ENCODE measurements at regions not wholly inside any gene's neighbourhood (a gene's known extent, or its start where the extent isn't known, plus 50 kb on each side); places are given as distances from the start of the nearest gene placed in this dataset.

DNA sequence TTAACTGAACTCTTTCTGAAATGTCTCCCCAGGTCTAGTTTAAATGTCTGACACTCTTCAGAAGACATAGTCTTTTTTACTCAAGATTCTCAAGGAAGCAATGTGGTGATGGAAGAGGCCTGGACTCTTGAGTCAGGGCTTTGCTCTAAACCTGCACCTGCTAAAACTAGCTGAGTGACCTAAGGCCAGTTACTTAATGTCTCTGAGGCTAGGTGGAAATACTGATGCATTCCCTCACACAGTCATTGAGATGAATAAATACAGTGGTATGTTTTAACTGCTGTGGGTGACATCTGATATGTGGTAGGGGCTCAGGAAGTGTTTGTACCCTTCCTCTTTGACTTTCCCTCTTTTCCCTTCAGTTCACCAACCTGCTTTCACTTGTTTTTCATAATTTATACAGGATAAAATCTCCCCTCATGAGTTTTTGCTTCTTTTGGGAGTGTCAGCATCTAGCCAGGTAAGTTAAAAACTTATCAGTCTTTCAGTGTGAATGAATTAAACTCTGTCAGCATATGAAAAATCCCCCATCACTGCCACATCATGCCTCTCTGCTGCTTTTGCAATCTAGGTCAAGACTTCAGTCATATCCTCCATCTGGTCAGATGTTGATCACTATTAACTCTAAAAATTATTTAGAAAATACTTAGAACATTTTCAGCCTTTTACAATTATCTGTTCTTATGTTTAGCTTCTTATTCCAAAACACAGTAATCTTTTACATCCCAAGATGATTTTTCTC lies 178.7 kb upstream of the TNFAIP3 start:
- Histone ChIP-seq H3K9me3 (ENCODE audit: control insufficient read depth, low read length) (no peaks in the 10 kb centered on the region), H3K9ac (no peak overlapping the region), H3K27ac (no peak overlapping the region), H3K36me3 (ENCODE audit: control insufficient read depth, insufficient read depth, low read length) (no peaks in the 10 kb centered on the region), H3K4me3 (ENCODE audit: low read depth, low read length) (no peak overlapping the region), H3K4me2 (ENCODE audit: low read length) (no peak overlapping the region), H3K27me3 (ENCODE audit: control insufficient read depth, insufficient read depth, low read length) (no peaks in the 10 kb centered on the region), H3K79me2 (no peaks in the 10 kb centered on the region), H2AFZ (no peak overlapping the region), H3K4me1 (no peaks in the 10 kb centered on the region)
- no peak for TF ChIP-seq CTCF (IDR thresholded peaks at IDR 0.05)

DNA sequence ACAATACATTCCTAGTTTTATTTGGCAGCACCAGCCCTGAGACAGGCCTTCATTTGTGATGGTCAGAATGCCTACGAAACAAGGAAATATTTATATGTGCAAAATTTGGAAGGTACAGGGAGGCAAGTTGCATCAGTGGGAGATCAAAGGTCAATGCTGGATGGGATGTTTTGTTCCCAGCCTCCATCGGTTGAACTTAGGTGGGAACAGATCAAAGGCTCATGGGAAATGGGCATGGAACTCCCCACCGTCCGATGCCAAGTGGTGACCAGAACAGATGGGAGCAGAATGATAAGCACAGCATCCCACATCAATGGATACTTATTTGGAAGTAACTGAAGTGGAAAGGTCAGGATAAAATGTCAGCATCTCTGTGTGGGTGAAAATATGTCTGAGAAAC lies 177.7 kb upstream of the TNFAIP3 start:
- Histone ChIP-seq H3K79me2 (no peaks in the 10 kb centered on the region), H3K4me1 (no peaks in the 10 kb centered on the region), H3K27ac (no peak overlapping the region), H3K9me3 (ENCODE audit: control insufficient read depth, low read length) (no peaks in the 10 kb centered on the region), H3K4me2 (ENCODE audit: low read length) (no peak overlapping the region), H3K36me3 (ENCODE audit: control insufficient read depth, insufficient read depth, low read length) (no peaks in the 10 kb centered on the region), H3K27me3 (ENCODE audit: control insufficient read depth, insufficient read depth, low read length) (no peaks in the 10 kb centered on the region), H3K4me3 (ENCODE audit: low read depth, low read length) (no peak overlapping the region), H3K9ac (no peak overlapping the region), H2AFZ (no peak overlapping the region)
- no peak for TF ChIP-seq CTCF (IDR thresholded peaks at IDR 0.05)

DNA sequence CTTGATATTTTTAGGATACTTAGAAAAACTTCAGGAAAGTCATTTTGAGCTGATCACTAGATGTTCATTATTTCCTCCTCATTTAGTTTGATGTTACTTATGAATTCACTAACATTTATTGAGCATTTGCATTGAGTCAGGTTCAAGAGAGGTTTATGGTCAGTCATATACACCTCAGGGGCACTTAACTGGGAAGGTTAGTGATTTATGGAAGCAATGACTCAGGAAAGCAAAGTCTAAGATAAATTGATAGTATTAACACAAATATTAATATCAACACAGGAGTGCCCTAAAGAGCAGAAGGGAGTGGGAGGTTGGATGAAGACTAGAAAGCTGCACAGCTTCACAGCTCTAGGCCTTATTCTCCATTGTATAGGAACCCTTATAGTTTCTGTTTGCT lies 177.0 kb upstream of the TNFAIP3 start:
- H3K27ac ChIP-seq = no peak overlapping the region
- no peak for TF ChIP-seq CTCF (IDR thresholded peaks at IDR 0.05)
- H2AFZ ChIP-seq = no peak overlapping the region
- H3K9me3 ChIP-seq (ENCODE audit: control insufficient read depth, low read length) = no peaks in the 10 kb centered on the region
- H3K36me3 ChIP-seq (ENCODE audit: control insufficient read depth, insufficient read depth, low read length) = no peaks in the 10 kb centered on the region
- H3K4me1 ChIP-seq = no peaks in the 10 kb centered on the region
- no peak overlapping the region for H3K9ac ChIP-seq
- no peaks in the 10 kb centered on the region for H3K79me2 ChIP-seq
- no peak overlapping the region for H3K4me2 ChIP-seq (ENCODE audit: low read length)
- H3K27me3 ChIP-seq (ENCODE audit: control insufficient read depth, insufficient read depth, low read length) = no peaks in the 10 kb centered on the region
- H3K4me3 ChIP-seq (ENCODE audit: low read depth, low read length) = no peak overlapping the region

DNA sequence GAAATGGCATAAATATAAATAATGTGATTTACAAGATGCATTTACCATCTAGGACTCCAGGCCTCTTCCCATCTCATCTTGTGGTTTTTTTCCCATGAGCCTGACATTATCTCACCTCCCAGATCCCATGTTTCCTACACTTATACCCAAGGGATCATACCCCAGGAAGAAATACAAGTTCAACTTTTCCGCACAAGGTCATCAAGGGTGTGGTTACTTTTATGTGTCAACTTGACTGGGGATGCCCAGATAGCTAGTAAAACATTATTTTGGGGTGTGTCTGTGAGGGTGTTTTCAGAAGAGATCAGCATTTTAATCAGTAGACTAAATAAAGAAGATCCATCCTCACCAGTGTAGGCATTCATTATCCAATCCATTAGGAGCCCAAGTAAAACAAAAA lies 176.3 kb upstream of the TNFAIP3 start:
- no peak overlapping the region for H3K27ac ChIP-seq
- H3K79me2 ChIP-seq = no peaks in the 10 kb centered on the region
- no peak overlapping the region for H3K9ac ChIP-seq
- no peak overlapping the region for H3K4me2 ChIP-seq (ENCODE audit: low read length)
- no peak overlapping the region for H2AFZ ChIP-seq
- no peaks in the 10 kb centered on the region for H3K9me3 ChIP-seq (ENCODE audit: control insufficient read depth, low read length)
- no peaks in the 10 kb centered on the region for H3K27me3 ChIP-seq (ENCODE audit: control insufficient read depth, insufficient read depth, low read length)
- H3K36me3 ChIP-seq (ENCODE audit: control insufficient read depth, insufficient read depth, low read length) = no peaks in the 10 kb centered on the region
- TF ChIP-seq CTCF (IDR thresholded peaks at IDR 0.05) = no peak
- no peaks in the 10 kb centered on the region for H3K4me1 ChIP-seq
- H3K4me3 ChIP-seq (ENCODE audit: low read depth, low read length) = no peak overlapping the region

DNA sequence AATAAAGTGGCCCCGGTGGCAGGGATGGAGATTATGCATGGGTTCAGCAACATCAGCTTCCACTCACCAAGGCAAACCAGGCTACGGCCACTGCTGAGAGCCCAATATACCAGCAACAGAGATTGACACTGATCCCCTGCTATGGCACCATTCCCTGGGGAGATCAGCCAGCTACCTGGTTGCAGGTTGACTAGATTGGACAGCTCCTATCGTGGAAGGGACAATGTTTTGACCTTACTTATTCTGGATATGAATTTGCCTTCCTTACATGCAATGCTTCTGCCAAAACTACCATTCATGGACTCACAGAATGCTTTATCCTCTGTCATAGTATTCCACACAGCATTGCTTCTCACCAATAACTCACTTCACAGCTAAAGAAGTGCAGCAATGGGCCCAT lies 174.8 kb upstream of the TNFAIP3 start:
- Histone ChIP-seq H3K9ac (no peak overlapping the region), H3K4me1 (no peaks in the 10 kb centered on the region), H3K9me3 (ENCODE audit: control insufficient read depth, low read length) (no peaks in the 10 kb centered on the region), H3K4me3 (ENCODE audit: low read depth, low read length) (no peak overlapping the region), H3K79me2 (no peaks in the 10 kb centered on the region), H3K4me2 (ENCODE audit: low read length) (no peak overlapping the region), H3K36me3 (ENCODE audit: control insufficient read depth, insufficient read depth, low read length) (no peaks in the 10 kb centered on the region), H3K27ac (no peak overlapping the region), H2AFZ (no peak overlapping the region), H3K27me3 (ENCODE audit: control insufficient read depth, insufficient read depth, low read length) (no peaks in the 10 kb centered on the region)
- no peak for TF ChIP-seq CTCF (IDR thresholded peaks at IDR 0.05)
